HEK293 (cell line): ENCODE measurements at regions not wholly inside any gene's neighbourhood (a gene's known extent, or its start where the extent isn't known, plus 50 kb on each side); places are given as distances from the start of the nearest gene placed in this dataset.

Experiments
- CTCF ChIP-seq: fragments of 450-650 bp; formaldehyde crosslinking; IDR thresholded peaks from 2 replicates; pipeline ENCODE4 v1.5.1; 2016; ENCODE audit warnings: missing biosample characterization, missing genetic modification characterization
- GLIS1 ChIP-seq: fragments of 450-650 bp; formaldehyde crosslinking; IDR thresholded peaks from 2 replicates; pipeline ENCODE4 v1.5.1; 2016; ENCODE audit warnings: missing biosample characterization, missing genetic modification characterization
- SALL2 ChIP-seq: fragments of 450-650 bp; formaldehyde crosslinking; IDR thresholded peaks from 2 replicates; pipeline ENCODE4 v1.5.0; 2017; ENCODE audit warnings: missing biosample characterization, mild to moderate bottlenecking, missing genetic modification characterization, borderline replicate concordance

- TF ChIP-seq GLIS1 (tag by site-specific recombination) (no peak), CTCF (no peak), SALL2 (tag by site-specific recombination) (no peak)
Measured at GRCh38 chr10:128469515-128469914, 343.3 kb upstream of the MKI67 start.
